ENCODE measurements at regions not wholly inside any gene's neighbourhood (a gene's known extent, or its start where the extent isn't known, plus 50 kb on each side); places are given as distances from the start of the nearest gene placed in this dataset.

- no peak for TF ChIP-seq CTCF (IDR thresholded peaks at IDR 0.05)
Observed at GRCh38 chr10:85098835-85099521, 770.6 kb downstream of the CCSER2 start.

GRCh38 chr10:85100495-85100894 lies 772.1 kb downstream of the CCSER2 start:
- no peak for TF ChIP-seq CTCF (IDR thresholded peaks at IDR 0.05)

- no peak for TF ChIP-seq CTCF (IDR thresholded peaks at IDR 0.05)
Observed at GRCh38 chr10:85105614-85106255, 777.3 kb downstream of the CCSER2 start.

- no peak for TF ChIP-seq CTCF (IDR thresholded peaks at IDR 0.05)
Observed at GRCh38 chr10:85111271-85111670, 782.9 kb downstream of the CCSER2 start.

- no peak for TF ChIP-seq CTCF (IDR thresholded peaks at IDR 0.05)
Observed at GRCh38 chr10:85124603-85125051, 796.2 kb downstream of the CCSER2 start.

GRCh38 chr10:85137253-85137652 lies 808.9 kb downstream of the CCSER2 start:
- TF ChIP-seq CTCF (IDR thresholded peaks at IDR 0.05) = no peak

- TF ChIP-seq CTCF (IDR thresholded peaks at IDR 0.05) = no peak
Observed at GRCh38 chr10:85138046-85138445, 809.7 kb downstream of the CCSER2 start.

All from LNCAP (cell line).